GM12801 (cell line): ENCODE measurements at regions not wholly inside any gene's neighbourhood (a gene's known extent, or its start where the extent isn't known, plus 50 kb on each side); places are given as distances from the start of the nearest gene placed in this dataset.

Source experiments
- CTCF ChIP-seq: IDR thresholded peaks from one replicate; pipeline ENCODE4 v1.5.1; 2011; ENCODE audit warnings: control low read depth; ENCODE audit not compliant: insufficient read length; ENCODE audit errors: extremely low read depth

- no peak for TF ChIP-seq CTCF
These were observed 211.0 kb downstream of the OSTF1 start for GRCh38 chr9:75299324-75299723.

- TF ChIP-seq CTCF: no peak
These were observed 245.3 kb downstream of the OSTF1 start for GRCh38 chr9:75333624-75334023.

- TF ChIP-seq CTCF: no peak
These were observed 270.5 kb downstream of the OSTF1 start for GRCh38 chr9:75358846-75359245.

- TF ChIP-seq CTCF: no peak
These were observed 271.3 kb downstream of the OSTF1 start for GRCh38 chr9:75359638-75360037.

GRCh38 chr9:75360252-75360651, 271.9 kb downstream of the OSTF1 start:
- TF ChIP-seq CTCF: no peak

GRCh38 chr9:75365196-75365595, 276.9 kb downstream of the OSTF1 start:
- no peak for TF ChIP-seq CTCF

GRCh38 chr9:75369989-75370388, 281.7 kb downstream of the OSTF1 start:
- TF ChIP-seq CTCF: no peak
